NCI-H1417 treated with DMSO at 0.1 percent for 48 hours (cell line): ENCODE measurements at regions not wholly inside any gene's neighbourhood (a gene's known extent, or its start where the extent isn't known, plus 50 kb on each side); places are given as distances from the start of the nearest gene placed in this dataset.

Experiments
- DNase-seq: peaks from one replicate; lab custom pipeline; 2025; lab: John Stamatoyannopoulos, UW

DNA sequence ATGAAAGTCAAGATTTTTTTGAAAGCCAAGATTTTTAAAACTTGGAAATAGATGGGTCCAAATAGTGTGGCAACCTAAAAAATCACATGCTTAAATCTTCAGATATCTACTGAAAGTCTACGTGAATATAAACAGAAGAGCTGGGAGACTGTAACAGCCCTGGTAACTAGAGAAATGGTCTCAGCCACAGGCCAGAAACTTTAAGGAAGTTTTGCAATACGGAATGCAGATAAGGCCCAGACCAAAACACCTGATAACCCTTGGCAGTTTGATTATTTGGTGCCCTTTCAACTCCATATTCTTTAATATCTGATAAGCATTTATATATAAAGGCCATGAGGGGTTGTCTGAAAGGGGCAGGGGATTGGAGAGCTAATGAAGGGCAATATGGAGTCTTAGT, 537.3 kb upstream of the TGFBR2 start:
- DNase-seq: no peak

DNA sequence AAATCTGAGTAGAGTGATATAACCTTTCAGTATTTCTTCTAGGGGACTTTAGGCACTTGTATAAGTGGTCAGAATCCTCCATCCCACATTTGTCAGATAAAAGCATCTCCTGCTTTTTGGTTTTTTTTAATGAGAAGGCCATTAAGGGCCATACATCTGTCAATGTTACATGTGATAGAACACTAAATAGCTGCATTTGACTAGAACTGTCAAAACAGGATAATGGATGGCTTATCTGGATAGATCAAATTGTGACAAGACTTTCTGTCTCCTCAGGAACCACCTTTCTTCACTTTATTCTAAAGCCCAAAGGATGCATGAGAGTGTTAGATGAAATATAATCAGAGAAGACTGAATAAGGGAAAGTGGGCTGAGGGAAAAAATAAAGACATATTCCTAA, 533.4 kb upstream of the TGFBR2 start:
- DNase-seq: no peak

DNA sequence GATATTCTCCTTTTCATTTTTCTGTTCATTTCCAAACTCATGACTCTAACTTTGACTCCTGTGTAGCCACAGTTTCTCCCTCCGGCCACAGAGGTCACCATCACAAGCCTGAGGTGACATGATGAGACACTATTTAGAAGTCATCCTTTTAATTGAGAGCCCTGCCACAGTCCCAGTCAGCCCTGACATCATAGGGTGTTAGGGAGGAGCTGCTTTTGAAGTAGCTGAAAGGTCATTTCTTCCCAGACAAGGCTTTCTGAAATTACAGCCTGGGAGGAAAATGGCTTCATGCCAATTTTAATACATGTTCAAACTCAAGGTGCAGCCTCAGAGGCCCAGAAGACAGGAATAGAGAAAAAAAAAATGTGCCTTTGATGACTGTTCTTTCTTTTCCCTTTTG, 532.8 kb upstream of the TGFBR2 start:
- no peak for DNase-seq

DNA sequence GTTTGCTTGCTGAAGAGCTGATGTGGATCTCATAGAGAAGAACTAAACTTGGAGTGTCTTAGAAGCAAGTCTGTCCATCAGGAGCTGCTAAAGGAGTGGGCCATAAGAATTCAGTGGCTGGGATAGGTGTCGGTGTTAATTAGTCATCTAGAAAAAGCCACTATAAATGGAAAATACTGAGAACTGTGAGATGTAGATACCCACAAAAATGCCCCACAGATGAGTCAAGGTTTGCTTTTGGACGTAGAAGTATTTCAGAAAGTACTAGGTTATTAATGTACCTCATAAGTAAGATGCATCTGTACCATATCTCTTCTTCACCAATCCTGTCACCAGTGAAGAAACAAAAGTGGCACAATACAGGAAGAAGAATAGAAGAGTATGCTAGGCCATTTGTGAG, 530.9 kb upstream of the TGFBR2 start:
- DNase-seq: no peak

DNA sequence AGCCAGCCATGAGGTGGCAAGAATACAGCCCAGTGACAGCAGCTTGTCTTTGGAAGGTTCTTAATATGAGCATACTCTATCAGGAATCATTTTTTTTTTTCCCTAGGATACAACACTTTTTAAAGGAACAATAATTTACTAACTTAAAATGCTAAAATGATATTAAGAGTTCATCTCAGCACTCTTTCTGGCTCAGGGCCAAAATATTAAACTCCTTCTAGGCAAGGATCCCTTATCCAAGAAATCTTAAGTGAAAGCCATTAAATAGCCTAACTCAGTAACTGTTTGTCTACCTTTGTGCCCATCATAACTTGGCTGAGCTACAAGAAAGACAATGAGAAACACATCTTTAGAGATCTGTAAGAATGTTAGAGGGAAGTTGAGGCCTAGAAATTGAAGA, 529.5 kb upstream of the TGFBR2 start:
- DNase-seq: no peak

DNA sequence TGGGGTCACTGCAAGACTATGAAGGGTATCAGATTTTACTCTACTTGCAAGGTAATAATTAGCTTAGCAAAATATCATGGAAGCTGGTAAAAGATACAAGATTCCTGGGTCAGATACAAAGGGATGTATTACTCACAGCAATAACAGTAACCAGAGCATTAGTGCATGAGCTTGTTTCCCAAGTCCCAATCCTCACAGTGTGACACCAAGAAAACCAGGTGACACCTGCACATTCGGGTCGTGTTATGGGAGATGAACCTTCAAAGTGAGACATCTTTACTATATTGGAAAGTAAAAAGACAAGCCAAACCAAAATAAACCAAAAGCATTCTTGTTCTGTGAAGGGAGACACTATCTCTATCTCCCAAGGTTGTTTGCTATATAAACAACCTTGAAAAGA, 528.7 kb upstream of the TGFBR2 start:
- no peak for DNase-seq

DNA sequence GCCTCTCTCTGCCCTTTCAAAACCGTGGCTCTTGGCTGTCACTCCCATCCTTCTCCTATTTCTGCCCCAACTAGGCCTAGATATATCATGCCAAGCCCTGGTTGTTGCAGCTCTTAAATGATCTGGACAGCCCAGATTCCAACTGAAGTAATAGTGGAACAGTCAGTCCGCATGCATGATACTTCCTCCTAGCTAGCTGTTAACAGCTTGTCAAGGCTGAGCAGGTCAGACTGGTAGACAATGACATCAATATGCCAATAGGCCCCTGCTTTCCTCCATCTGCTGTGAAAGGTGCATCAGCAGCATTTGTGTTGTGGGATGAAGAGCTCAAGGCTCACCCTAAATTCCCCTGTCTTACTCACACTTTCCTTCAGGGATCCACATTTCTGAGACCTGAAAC, 527.7 kb upstream of the TGFBR2 start:
- no peak for DNase-seq

DNA sequence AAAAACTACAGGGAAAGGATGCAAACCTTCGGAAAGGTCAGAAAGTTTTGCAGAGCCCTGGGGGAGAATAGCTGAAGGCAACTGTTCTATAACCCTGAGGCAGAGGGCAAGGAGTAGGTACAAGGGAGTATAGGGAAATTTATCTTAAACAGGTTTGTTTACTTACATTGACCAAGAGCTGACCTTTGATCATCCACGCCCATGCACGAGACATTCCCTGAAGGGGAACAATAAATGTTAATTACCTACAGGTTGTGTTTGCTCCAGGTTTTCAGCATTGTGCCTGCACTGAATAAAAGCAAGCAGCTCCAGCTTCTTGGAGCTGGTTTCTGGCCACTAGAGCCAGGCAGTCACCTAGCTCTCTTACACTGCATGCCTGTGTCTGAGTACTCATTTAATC, 524.5 kb upstream of the TGFBR2 start:
- DNase-seq: no peak

DNA sequence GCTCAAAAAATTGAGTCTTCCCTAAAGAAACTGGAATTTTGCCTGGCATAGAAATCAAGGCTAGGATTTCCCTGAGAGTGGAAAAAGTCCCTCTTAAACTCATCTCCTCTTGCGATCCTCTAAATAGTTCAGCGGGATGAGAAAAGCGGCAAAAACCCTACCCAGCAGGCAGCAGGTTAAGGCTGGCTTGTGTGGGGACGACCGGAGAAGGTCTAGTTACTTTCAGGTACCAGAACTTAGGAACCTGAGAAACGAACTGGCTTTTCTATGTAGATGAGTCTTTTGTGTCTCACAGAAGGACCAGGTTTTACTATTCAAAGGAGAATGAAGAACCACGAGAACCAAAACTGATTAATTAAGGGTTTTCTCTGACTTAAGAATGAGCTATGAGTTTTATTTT, 523.7 kb upstream of the TGFBR2 start:
- no peak for DNase-seq

DNA sequence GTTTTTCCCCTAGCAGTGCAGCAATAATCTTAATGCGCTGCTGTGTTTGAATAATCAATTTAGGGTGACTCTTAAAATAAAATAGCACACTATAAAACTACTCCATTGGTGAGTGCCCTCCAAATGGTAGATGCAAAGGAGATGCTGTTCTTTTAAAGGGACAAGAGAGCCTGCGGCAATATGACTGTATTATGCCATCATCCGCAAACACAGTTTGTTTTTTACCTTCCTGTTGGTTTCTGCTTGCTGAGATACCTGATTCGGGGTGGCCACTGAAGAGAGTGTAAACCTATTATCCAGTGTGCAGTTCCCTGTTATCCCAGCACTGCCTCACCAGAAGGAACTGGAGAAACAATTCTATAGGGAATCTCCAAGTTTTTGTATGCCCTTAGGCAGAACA, 523.1 kb upstream of the TGFBR2 start:
- no peak for DNase-seq

DNA sequence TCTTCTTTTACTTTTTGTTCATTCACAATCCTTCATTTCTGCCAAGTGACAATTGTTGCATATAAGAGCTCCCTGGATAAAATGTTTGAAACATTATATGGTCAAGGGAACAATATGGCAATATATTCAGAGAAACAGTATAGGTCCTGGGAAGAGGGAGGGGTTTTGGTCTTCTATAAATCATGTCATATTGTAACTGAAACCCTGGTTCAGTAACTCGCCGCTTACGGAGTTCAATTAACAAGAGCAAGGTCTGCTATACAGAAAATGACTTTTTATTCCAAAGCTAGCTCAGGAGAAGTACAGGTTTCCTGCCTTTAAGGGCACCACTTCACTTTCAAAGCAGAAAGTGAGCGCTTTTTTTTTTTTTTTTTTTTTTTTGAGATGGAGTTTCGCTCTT, 522.1 kb upstream of the TGFBR2 start:
- DNase-seq: no peak

DNA sequence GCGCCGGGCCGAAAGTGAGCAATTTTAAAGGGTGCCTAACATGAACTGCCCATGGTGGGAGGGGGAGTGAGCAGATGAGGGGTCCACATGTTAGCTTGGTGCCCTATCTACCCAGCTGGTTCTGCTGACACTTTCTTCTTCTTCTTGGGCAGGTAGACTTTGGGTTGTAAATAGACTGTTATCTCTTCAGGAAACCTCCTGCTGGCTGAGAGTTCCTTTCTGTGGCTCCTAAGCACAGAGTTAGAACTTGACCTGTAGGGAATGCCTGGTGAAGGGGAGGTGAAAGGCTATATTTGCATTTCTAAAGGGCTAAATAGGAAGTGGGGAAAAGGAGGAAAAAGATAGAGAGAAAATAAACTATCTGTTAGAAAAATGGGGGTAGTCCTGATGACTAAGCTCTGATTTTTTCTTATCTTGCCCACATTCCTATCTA, 521.4 kb upstream of the TGFBR2 start:
- DNase-seq: no peak

DNA sequence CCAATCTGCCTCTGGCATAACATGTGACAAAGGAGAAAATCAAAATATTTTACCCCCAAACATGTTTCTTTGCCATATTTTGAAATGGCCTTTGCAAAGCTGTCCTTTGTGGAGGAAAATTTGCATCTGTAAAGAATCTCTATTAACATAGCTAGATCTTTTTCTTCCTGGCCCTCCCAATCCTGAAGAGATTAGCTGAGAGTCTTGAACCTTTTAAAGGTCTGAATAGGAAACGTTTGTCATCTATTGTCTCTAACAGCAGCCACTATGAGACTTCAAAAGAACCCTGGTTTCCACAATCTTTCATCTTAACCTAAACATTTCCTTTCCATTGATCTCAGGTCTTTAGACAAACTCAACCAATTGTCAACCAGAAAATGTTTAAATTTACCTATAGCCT, 520.9 kb upstream of the TGFBR2 start:
- DNase-seq: no peak

DNA sequence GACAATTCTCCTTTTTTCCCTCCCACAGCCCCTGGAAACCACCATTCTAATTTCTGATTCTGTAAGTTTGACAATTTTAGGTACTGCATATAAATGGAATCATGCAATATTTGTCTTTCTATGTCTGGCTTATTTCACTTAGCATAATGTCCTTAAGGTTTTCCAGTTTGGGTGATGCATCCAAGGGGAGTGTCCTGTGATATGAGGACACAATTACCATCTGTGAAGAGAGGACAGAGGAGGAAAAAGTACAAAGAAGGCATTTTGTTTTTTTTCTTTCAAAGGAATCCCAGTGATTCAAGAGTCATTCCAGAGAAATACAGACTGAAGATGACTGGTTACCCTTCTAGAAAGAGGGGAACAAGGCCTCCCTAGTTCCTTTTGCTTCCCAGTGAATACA, 514.7 kb upstream of the TGFBR2 start:
- DNase-seq: no peak

DNA sequence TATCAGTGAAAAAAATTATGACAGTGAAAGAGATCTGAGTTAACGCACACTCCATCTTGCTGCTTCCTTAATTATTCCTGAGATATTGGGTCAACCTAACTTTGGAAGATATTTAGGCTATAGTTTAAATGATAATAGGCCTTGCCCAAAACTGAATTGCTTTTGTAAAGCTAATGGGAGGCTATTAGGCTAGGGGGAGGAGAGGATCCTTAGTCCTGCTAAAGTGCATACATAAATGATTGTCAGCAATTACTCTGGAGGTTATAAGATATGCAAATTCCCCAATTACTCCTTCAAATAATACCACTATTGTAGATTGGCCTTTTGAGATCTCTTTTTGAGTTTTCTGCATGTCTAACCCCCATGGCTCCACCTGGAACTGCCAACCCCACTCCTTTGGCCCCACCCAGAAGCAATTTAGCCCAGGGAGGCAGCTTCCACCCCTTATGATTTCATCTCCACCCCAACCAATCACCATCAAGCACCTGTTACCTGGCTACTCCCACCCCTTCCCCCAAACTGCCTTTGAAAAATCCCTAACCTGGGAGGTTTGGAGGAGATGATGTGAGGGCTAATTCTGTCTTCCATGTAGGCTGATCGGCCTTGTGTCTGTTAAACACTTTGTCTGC, 509.3 kb upstream of the TGFBR2 start:
- DNase-seq: no peak

DNA sequence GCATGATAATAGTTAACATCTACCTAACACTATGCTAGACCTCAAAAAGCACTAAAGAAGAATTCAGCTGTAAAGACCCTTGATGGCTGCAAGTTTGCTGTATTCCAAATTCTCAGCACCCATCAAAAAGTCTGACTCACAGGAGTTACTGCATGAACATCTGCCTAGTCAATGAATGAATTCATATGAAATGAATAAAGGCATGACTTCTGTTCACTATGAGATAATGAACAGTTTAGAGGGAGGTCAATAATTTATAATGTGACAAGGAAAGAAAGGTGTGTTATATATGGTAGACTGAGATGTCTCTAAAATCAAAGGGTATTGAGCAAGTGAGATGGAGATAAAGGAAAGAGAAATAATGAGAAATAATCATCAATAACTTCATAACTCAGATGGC, 508.2 kb upstream of the TGFBR2 start:
- DNase-seq: no peak

DNA sequence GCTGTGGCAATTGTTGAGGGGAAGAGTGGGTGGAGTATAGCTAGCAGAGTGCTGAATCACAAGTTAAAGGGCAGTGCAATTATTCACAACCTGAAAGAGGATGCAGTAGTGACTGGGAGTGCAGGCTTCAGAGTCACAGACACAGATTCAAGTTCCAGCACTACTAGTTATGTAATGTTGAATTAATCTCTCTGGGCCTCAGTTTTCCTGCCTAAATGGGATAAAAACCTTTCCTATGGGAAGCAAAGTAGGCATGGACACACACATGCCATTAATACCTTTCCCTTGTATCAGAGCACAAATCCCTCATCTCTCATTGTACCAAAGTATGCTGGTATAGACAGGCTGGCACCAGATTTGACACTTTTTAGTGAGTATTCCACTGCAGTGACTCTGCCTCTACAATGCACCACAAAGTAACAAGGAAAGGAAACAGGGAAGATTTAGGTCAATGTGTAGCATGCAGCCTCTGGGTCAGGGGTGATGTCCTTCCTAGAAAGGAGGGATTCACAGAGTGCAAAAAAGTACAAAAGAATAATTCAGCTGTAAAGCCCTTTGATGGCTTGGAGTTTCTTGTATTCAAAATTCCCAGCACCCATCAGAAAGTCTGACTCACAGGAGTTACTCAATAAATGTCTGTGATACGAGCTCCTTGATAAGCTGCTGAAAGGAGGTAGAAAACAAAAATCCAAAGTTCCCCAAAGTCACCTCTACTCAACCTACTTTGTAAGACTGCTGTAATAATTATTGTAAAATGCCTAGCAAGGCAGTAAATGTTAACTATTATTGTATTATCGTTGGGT, 507.5 kb upstream of the TGFBR2 start:
- DNase-seq: no peak

DNA sequence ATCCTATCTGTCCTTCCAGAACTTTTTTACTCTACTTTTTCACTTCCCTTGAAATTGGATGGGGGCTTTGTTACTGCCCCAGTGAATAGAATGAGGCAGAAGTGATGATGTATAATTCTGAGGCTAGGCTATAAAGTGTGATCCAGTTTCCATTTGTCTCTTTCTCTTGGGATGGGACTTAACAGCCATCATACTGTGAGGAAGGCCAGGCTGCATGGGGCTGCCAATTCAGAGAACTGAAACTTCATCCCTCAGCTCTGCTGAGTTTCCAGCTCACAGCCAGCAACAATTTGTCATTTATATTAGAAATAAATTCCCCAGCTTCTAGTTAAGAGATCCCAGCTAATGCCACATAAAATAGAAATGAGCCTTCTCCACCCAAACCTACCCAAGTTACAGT, 504.0 kb upstream of the TGFBR2 start:
- DNase-seq: no peak

DNA sequence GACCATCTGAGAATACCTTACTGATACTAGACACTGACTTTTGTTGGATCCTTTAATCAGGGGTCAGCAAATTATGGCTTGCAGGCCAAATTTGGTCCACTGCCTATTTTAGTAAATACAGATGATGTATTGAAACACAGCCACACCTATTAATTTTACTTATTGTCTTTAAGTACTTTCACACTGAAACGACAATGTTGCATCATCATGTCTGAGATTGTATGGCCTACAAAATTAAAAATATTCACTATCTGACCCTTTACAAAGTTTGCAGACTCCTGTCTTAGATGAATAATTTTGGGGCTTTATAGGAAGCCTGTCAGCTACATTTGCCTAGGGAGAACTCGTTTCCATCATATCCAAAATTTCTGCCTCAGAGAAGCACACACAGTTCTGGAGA, 503.2 kb upstream of the TGFBR2 start:
- no peak for DNase-seq

DNA sequence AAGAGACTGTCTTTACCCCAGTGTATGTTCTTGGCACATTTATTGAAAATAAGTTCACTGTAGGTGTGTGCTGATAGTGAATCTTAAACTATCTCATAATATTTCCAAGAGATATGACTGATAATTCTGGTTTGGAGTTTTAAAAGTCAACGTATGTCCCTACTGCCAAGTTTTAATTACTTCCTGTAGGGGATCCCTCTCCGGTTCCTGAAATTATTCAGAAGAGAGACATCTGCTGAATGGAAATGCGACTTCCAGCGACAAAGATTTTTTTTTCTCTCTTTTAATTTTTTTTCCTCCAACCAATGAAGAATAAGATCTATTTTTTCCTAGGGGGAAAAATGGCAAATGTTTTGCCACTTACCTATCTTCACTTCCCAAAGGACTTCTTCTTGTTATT, 498.9 kb upstream of the TGFBR2 start:
- DNase-seq: no peak

DNA sequence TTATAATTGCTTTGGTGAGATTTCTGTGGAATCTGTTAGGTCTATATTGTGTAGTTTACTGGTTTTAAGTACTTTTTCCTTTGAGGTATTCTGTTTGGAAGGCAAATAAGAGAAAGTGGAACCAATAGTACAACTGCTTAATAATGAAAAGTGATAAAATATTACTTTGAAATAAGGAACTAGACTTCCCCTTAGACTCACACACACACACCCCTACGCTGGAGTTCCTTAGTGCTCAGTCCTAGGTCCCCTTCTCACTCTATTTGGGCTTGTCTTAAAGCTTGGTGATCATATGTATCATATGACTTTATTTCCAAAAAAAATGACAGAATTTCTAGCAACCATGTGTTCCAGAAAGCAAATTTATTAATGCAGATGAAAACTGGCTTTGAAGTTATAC, 494.0 kb upstream of the TGFBR2 start:
- no peak for DNase-seq

DNA sequence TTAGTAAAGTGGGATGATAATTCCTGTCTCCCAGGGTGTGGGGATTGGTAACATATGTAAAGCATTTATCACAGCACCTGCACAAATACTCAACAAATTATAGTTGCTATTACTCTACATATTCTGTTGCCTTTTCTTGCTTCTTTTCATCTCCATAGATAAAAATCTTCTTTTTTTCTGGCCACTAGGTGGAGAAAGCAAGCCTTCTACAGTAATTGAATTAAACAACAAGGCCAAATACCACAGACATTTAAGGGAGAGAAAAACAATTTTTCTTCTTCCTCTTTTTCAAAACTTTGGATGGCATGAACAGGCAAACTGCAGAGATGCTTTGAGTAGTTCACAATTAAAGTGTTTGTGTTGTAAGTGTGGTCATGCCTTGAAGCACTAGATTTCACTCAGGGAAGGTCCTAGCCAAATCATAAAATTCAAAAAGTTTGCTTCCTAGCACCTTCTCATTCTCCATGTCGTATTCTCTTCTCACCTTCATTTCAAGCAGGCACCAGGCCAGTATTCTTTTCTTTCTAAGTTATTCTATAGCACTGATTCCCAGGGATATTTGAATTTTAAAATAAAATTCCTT, 493.4 kb upstream of the TGFBR2 start:
- DNase-seq: no peak

DNA sequence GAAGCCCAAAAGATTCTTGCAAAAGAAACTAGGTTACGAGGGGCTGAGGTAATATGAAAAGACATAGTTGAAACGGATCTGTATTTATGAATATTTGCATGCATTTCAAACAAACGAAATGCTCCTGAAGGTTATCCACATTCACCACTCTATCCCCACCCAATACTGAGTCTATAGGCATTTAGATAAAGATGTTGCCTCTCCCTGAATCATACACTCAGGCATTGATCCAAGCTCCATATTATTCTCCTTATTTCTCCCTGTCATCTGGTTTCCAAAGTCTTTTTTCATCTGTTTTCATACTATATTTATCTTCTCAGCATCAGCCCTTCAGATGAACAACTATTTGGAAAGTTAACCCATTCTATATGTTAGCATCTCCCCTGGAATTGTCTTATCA, 492.5 kb upstream of the TGFBR2 start:
- DNase-seq: no peak

DNA sequence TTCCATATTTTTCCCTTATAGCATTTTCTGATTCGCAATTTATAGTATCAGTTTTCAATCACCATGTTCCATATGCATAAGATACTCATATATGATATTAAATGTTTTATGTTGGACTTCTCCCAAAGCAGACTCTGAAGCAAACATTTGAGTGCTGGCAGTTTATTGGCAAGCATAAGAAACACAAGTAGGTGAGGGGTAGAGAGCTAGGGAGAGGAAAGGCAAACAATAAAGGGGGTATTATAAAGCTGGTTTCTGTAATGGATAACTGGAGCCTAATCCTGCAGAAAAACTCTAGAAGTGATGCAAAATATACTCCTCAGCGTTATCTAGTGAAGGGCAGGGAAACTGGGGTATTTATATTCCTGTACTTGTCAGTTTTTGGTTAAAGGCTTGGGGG, 491.5 kb upstream of the TGFBR2 start:
- no peak for DNase-seq
